ENCODE measurements at regions not wholly inside any gene's neighbourhood (a gene's known extent, or its start where the extent isn't known, plus 50 kb on each side); places are given as distances from the start of the nearest gene placed in this dataset.
"Not testable (repeated sequence)": the region's sequence is repeated elsewhere in the genome, so short reads cannot be mapped to it uniquely, and the experiment has no call there.

- no peak overlapping the region for H3K4me3 ChIP-seq (ENCODE audit: low read length)
- no peaks in the 10 kb centered on the region for H3K79me2 ChIP-seq (ENCODE audit: low read length)
- no peaks in the 10 kb centered on the region for H3K27me3 ChIP-seq (ENCODE audit: low read depth, low read length)
- H4K20me1 ChIP-seq (ENCODE audit: insufficient read depth, low read length) = no peaks in the 10 kb centered on the region
- no peak for TF ChIP-seq EZH2phosphoT487 (IDR thresholded peaks at IDR 0.05; ENCODE audit: low read depth)
- TF ChIP-seq, protein P1, sequence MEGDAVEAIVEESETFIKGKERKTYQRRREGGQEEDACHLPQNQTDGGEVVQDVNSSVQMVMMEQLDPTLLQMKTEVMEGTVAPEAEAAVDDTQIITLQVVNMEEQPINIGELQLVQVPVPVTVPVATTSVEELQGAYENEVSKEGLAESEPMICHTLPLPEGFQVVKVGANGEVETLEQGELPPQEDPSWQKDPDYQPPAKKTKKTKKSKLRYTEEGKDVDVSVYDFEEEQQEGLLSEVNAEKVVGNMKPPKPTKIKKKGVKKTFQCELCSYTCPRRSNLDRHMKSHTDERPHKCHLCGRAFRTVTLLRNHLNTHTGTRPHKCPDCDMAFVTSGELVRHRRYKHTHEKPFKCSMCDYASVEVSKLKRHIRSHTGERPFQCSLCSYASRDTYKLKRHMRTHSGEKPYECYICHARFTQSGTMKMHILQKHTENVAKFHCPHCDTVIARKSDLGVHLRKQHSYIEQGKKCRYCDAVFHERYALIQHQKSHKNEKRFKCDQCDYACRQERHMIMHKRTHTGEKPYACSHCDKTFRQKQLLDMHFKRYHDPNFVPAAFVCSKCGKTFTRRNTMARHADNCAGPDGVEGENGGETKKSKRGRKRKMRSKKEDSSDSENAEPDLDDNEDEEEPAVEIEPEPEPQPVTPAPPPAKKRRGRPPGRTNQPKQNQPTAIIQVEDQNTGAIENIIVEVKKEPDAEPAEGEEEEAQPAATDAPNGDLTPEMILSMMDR (IDR thresholded peaks at IDR 0.05; ENCODE audit: low read depth, low read length) = no peak
- no peaks in the 10 kb centered on the region for H3K4me1 ChIP-seq (ENCODE audit: low read length)
- no peak overlapping the region for H3K4me2 ChIP-seq (ENCODE audit: low read length)
- H3K36me3 ChIP-seq (replicated peaks; ENCODE audit: low read depth, low read length) = no peaks in the 10 kb centered on the region
- no peak overlapping the region for H3K27ac ChIP-seq (ENCODE audit: low read length)
- H3K9ac ChIP-seq (ENCODE audit: low read length) = no peak overlapping the region
- no peak overlapping the region for H2AFZ ChIP-seq (ENCODE audit: low read depth, low read length)
- H3K9me3 ChIP-seq (ENCODE audit: insufficient read depth, low read length) = no peaks in the 10 kb centered on the region
These were observed 1081.8 kb upstream of the DEFB115 start for GRCh38 chr20:30175681-30176080.

DNA sequence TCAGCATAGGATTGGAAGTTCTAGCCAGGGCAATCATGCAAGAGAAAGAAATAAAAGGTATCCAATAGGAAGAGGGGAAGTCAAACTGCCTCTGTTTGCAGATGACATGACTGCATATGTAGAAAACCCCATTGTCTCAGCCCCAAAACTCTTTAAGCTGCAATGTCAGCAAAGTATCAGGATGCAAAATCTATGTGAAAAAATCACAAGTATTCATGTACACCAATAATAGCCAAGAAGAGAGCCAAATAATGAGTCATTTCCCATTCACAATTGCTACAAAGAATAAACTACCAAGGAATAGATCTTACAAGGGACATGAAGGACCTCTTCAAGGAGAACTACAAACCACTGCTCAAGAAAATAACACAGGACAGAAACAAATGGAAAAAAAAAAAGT lies 1074.3 kb upstream of the DEFB115 start:
- not testable (repeated sequence) for H3K79me2 ChIP-seq (ENCODE audit: low read length); H3K27ac ChIP-seq (ENCODE audit: low read length); H3K27me3 ChIP-seq (ENCODE audit: low read depth, low read length); H3K9me3 ChIP-seq (ENCODE audit: insufficient read depth, low read length); H3K36me3 ChIP-seq (replicated peaks; ENCODE audit: low read depth, low read length); H3K4me3 ChIP-seq (ENCODE audit: low read length); H3K4me2 ChIP-seq (ENCODE audit: low read length); H3K9ac ChIP-seq (ENCODE audit: low read length); H2AFZ ChIP-seq (ENCODE audit: low read depth, low read length); H4K20me1 ChIP-seq (ENCODE audit: insufficient read depth, low read length); H3K4me1 ChIP-seq (ENCODE audit: low read length)

DNA sequence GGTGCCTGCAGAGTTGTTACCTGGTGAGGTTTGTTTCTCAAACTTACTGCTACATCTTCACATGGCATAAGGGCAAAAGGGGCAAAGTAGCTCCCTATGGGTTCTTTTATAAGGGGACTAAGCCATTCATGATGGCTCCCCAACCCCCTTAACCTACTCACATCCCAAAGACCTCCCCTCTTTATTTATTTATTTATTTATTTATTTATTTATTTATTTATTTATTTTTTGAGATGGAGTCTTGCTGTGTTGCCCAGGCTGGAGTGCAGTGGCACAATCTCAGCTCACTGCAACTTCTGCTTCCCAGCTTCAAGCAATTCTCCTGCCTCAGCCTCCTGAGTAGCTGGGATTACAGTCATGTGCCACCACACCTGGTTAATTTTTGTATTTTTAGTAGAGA lies 1065.7 kb upstream of the DEFB115 start:
- not testable (repeated sequence) for H3K27ac ChIP-seq (ENCODE audit: low read length); H3K27me3 ChIP-seq (ENCODE audit: low read depth, low read length); H4K20me1 ChIP-seq (ENCODE audit: insufficient read depth, low read length); H2AFZ ChIP-seq (ENCODE audit: low read depth, low read length); H3K79me2 ChIP-seq (ENCODE audit: low read length); H3K4me2 ChIP-seq (ENCODE audit: low read length); H3K4me3 ChIP-seq (ENCODE audit: low read length); H3K4me1 ChIP-seq (ENCODE audit: low read length); H3K9me3 ChIP-seq (ENCODE audit: insufficient read depth, low read length); H3K36me3 ChIP-seq (replicated peaks; ENCODE audit: low read depth, low read length); H3K9ac ChIP-seq (ENCODE audit: low read length)

- not testable (repeated sequence) for H3K9me3 ChIP-seq (ENCODE audit: insufficient read depth, low read length); H2AFZ ChIP-seq (ENCODE audit: low read depth, low read length); H3K27me3 ChIP-seq (ENCODE audit: low read depth, low read length); H4K20me1 ChIP-seq (ENCODE audit: insufficient read depth, low read length); H3K4me2 ChIP-seq (ENCODE audit: low read length); H3K36me3 ChIP-seq (replicated peaks; ENCODE audit: low read depth, low read length); H3K9ac ChIP-seq (ENCODE audit: low read length); H3K4me1 ChIP-seq (ENCODE audit: low read length); H3K4me3 ChIP-seq (ENCODE audit: low read length); H3K27ac ChIP-seq (ENCODE audit: low read length); H3K79me2 ChIP-seq (ENCODE audit: low read length)
These were observed 1023.0 kb upstream of the DEFB115 start for GRCh38 chr20:30234477-30234876.

DNA sequence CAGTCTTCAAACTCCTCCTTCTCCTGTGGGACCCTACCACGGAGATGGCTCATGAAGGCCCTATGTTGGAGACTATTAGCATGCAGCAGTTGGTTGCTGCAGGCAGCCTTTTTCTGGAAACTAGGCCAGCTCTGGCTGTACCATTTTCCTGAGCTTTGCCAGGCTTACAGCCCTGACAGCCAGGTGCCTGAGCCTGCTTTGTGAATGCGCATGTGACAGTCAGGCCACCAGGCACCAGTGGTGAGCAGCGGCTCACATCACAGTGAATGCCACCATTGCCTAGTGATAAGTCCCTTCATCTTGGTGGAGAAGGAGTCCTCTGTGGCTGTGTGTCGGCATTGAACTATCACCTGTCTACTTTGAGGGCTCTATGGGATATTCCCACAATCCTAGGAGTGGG lies 982.4 kb upstream of the DEFB115 start:
- H3K27me3 ChIP-seq (ENCODE audit: low read depth, low read length); H2AFZ ChIP-seq (ENCODE audit: low read depth, low read length); H3K4me2 ChIP-seq (ENCODE audit: low read length); H3K9me3 ChIP-seq (ENCODE audit: insufficient read depth, low read length); H3K79me2 ChIP-seq (ENCODE audit: low read length); H3K4me1 ChIP-seq (ENCODE audit: low read length); H3K27ac ChIP-seq (ENCODE audit: low read length); H3K4me3 ChIP-seq (ENCODE audit: low read length); H4K20me1 ChIP-seq (ENCODE audit: insufficient read depth, low read length); H3K9ac ChIP-seq (ENCODE audit: low read length); H3K36me3 ChIP-seq (replicated peaks; ENCODE audit: low read depth, low read length): not testable (repeated sequence)

GRCh38 chr20:30281584-30282197 lies 975.8 kb upstream of the DEFB115 start:
- H2AFZ ChIP-seq (ENCODE audit: low read depth, low read length) = no peak overlapping the region
- H3K9me3 ChIP-seq (ENCODE audit: insufficient read depth, low read length) = no peaks in the 10 kb centered on the region
- no peaks in the 10 kb centered on the region for H3K36me3 ChIP-seq (replicated peaks; ENCODE audit: low read depth, low read length)
- no peak overlapping the region for H3K4me2 ChIP-seq (ENCODE audit: low read length)
- no peaks in the 10 kb centered on the region for H3K4me1 ChIP-seq (ENCODE audit: low read length)
- H3K27ac ChIP-seq (ENCODE audit: low read length) = no peak overlapping the region
- H3K27me3 ChIP-seq (ENCODE audit: low read depth, low read length) = no peaks in the 10 kb centered on the region
- TF ChIP-seq, protein P1 (IDR thresholded peaks at IDR 0.05; ENCODE audit: low read depth, low read length) = no peak
- TF ChIP-seq EZH2phosphoT487 (IDR thresholded peaks at IDR 0.05; ENCODE audit: low read depth) = no peak
- no peak overlapping the region for H3K4me3 ChIP-seq (ENCODE audit: low read length)
- H3K79me2 ChIP-seq (ENCODE audit: low read length) = no peaks in the 10 kb centered on the region
- no peak overlapping the region for H3K9ac ChIP-seq (ENCODE audit: low read length)
- H4K20me1 ChIP-seq (ENCODE audit: insufficient read depth, low read length) = no peaks in the 10 kb centered on the region

- H3K4me3 ChIP-seq (ENCODE audit: low read length); H3K4me1 ChIP-seq (ENCODE audit: low read length); H3K79me2 ChIP-seq (ENCODE audit: low read length); H4K20me1 ChIP-seq (ENCODE audit: insufficient read depth, low read length); H3K4me2 ChIP-seq (ENCODE audit: low read length); H3K27me3 ChIP-seq (ENCODE audit: low read depth, low read length); H3K9ac ChIP-seq (ENCODE audit: low read length); H3K27ac ChIP-seq (ENCODE audit: low read length); H3K36me3 ChIP-seq (replicated peaks; ENCODE audit: low read depth, low read length); H3K9me3 ChIP-seq (ENCODE audit: insufficient read depth, low read length); H2AFZ ChIP-seq (ENCODE audit: low read depth, low read length): not testable (repeated sequence)
These were observed 973.8 kb upstream of the DEFB115 start for GRCh38 chr20:30283476-30284280.

All from OCI-LY3 (cell line).